ENCODE measurements at regions not wholly inside any gene's neighbourhood (a gene's known extent, or its start where the extent isn't known, plus 50 kb on each side); places are given as distances from the start of the nearest gene placed in this dataset.

GRCh38 chrX:40452031-40452430 is 128.7 kb upstream of the ATP6AP2 start:
- DNase-seq (ENCODE audit: low read depth in 2 of 2): no peak

DNA sequence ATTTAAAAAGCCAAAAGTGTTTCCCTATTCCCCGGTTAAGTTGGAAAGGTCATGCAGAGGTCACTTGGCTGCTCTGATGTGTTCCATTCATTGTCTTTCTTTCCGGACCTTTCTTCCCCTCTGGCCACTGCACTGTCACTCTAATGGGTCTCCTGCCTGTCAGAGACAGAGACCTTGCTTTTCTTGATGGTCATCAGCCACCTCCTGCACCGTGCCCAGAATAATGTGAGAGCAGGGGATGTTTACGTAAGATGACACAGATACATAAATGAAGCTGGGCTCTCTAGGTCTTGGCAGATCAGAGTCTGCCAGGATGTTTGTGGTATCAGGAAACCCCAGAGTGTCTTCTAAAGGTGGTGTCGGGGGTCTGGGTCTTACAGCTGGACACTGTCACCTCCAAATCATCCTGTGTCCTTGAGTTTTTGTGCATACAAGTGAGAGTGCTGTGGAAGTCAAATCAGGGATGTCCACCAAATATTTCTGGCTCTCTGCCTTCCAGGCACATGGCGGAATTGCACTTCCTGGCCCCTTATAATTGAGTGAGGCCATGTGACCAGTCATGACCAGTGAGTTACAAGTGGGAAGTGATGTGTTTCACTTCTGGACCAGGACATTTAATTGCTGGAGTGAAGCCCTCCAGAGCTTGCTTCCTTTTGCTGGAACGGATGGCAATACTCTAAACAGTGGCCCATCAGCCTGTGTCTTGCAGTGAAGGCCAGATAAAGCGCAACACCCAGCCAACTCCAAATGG is 130.6 kb upstream of the ATP6AP2 start:
- DNase-seq (ENCODE audit: low read depth in 2 of 2): no peak

GRCh38 chrX:40449396-40449795 is 131.4 kb upstream of the ATP6AP2 start:
- DNase-seq (ENCODE audit: low read depth in 2 of 2): no peak

DNA sequence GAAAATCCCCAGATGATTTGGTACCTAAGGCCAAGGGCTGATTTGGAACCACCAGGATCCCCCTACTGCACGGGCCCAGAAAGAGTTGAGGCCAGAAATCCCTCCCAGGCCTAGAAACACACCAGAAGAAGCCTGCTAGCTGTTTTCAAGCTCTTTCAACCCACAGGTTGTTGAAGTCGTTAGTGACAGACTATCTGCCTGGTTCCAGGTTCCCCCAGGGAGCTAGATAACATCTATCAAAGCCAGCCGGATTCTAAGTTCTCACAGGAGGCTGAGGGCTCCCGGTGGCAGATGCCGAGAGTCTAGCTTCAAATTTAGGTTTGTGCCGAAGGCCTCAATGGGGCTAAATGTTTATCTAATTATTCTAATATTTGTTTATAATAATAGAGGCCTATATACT is 132.0 kb upstream of the ATP6AP2 start:
- DNase-seq (ENCODE audit: low read depth in 2 of 2): no peak

- no peak for DNase-seq (ENCODE audit: low read depth in 2 of 2)
These were observed 133.8 kb upstream of the ATP6AP2 start for GRCh38 chrX:40446921-40447320.

DNA sequence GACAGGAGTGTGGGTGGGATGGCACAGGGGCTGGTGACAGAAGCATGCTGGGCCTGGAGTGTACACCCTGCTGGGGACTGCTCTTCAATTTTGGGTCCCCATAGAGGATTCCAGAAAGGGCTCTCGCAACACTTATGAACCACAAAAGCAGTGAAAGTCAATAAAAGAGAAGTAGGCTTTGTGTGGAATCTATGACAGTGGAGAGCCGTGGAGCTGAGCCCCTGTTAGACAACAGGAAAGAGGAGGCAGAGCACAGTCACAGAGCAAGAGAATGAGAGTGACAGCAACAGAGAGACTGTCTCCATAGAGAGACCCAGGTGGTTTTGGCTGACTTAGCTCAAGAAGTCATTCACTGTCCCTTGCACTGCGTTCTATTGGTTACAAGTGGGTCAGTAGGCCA is 135.1 kb upstream of the ATP6AP2 start:
- no peak for DNase-seq (ENCODE audit: low read depth in 2 of 2)

- no peak for DNase-seq (ENCODE audit: low read depth in 2 of 2)
These were observed 135.8 kb upstream of the ATP6AP2 start for GRCh38 chrX:40444798-40445496.

DNA sequence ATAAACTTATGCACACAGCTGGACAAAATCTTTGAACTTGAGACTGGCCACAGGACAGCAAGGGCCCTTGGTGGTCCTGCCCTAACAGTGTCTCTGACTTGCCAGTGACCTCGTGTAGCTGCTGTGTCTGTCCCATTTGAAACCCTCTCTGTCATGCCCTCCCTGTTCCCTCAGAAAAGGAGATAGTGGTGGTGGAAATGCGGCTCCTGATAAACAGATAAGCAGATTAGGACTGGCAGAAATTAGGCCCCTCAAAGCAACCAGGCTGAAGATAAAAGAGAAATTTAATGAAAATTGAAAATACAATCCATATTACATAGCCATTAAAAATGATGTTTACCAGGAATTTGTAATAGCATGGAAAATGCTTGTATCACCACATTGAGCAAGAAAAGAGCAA is 136.6 kb upstream of the ATP6AP2 start:
- DNase-seq (ENCODE audit: low read depth in 2 of 2): no peak

DNA sequence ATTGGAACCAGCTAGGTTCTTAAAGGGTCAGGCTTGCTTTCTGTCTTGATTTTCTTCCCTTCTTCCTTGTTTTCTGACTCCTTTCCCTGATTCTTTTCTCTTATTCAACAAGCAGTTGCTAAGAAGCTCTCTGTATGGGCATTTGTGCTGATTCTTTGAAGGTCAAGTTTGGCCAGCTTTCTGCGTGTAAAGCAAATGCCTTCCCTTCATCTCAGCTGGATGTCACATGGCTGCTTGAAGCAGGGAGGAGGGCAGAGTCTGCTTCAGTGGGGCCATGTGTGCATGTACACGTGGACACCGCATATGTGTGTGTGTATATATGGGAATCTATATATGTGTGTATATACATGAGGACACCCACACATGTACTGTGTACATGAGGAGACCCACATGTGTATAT is 139.9 kb upstream of the ATP6AP2 start:
- no peak for DNase-seq (ENCODE audit: low read depth in 2 of 2)

GRCh38 chrX:40439625-40440532 is 140.9 kb upstream of the ATP6AP2 start:
- no peak for DNase-seq (ENCODE audit: low read depth in 2 of 2)

DNA sequence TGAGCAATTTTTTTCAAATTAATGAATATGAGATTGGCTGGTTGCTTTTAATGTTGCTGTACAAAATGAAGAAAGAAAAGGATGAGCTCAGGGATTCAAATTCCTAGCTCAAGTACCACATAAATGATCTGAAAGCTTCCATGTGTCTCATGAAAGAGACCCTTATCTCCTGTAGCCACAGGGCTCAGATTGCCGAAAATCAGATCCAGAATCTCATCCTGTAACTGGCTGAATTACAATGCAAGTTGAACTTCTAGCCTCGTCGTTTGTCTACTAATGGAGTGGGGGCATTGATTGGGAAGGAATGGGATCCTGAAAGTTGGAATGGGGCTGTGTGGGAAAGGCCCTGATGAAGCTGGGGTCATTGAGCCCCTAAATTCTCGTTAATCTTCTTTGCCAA is 143.4 kb upstream of the ATP6AP2 start:
- no peak for DNase-seq (ENCODE audit: low read depth in 2 of 2)

DNA sequence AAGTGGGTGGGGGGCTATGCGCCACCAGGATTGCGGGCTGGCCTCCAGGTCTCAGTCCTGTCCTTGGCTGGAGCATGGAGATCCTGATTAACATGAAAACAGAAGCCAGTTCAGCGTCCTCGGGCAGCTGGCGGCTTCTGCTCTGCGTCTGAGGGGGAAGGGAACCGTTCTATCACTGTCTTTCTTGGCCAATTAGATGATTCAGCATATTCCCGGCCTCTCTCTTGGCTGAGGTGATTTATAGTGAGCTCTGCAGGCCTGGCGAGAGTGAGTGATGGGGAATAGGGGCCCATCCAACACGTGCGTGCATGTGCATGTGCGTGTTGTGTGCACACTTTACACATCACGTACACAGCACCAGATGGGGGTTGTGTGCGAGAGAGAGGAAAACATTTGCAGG is 145.8 kb upstream of the ATP6AP2 start:
- no peak for DNase-seq (ENCODE audit: low read depth in 2 of 2)

DNA sequence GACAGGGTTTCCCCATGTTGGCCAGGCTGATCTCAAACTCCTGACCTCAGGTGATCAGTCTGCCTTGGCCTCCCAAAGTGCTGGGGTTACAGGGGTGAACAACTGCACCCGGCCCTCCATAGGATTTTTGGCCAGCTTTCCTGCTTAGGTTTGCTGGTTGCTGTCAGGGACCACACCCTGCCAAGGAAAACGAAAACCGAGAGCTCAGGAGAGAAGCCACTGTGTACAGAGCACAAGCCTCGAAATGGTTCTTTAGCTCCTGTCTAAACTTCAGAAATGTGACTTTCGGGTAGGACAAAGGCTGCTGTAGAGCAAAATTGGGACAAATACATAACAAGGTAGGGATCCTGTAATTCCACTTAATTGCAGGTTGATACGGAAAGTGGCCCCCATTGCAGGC is 146.3 kb upstream of the ATP6AP2 start:
- DNase-seq (ENCODE audit: low read depth in 2 of 2): no peak

DNA sequence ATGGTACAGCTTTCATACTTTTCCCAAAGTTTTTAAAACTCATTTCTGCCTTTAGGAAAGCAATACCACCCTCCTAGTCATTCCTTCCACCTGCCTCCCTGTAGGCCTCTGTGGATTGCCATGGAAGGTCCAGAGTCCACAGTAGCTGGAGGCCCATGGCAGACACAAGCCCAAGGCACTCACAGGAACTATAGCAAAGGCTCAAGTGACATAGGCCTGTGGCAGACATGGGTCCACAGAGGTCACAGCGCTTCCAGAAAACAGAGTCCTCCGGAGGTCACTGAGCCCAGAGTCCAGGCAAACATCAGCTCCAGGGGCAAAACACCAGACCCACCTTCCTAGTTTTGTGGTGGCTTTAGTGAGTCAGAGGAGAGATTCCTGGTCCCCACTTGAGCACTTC is 147.6 kb upstream of the ATP6AP2 start:
- no peak for DNase-seq (ENCODE audit: low read depth in 2 of 2)

GRCh38 chrX:40424259-40424658 is 156.5 kb upstream of the ATP6AP2 start:
- no peak for DNase-seq (ENCODE audit: low read depth in 2 of 2)

DNA sequence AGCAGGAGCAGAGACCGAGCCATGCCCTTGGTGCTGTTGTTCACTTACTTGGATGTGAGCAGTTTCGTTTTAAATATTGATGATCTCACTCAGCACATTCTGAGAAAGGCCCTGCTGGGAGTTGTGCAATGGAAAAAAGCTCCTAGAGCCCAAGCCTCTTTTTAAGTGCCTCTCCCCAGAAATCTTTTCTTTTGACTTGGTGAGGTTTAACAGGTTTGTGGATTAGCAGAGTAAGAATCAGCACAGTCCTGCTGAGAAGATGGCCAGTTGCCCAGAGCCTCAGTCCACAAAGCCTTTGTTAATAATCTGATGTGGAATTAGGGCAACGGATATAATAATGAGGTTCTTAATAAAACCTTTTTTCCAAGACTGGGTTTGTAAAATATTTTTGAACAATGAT is 157.5 kb upstream of the ATP6AP2 start:
- no peak for DNase-seq (ENCODE audit: low read depth in 2 of 2)

DNA sequence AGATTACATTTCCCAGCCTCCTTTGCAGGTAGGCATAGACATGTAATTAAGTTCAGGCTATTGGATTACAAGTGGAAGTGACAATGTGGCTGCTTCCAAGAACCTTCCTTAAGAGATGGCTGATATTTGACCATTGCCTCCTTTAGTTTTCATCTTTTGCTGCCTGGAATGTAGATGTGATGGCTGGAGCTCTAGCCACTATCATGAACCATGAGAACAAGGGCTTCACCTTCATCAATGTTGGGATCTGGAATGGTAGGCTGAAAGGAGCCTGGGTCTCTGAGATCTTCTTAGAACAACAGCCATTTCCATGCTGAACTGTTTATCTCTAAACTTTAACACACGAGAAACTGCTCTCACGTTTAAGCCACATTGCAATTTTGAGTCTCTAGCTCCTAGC is 158.7 kb upstream of the ATP6AP2 start:
- no peak for DNase-seq (ENCODE audit: low read depth in 2 of 2)

DNA sequence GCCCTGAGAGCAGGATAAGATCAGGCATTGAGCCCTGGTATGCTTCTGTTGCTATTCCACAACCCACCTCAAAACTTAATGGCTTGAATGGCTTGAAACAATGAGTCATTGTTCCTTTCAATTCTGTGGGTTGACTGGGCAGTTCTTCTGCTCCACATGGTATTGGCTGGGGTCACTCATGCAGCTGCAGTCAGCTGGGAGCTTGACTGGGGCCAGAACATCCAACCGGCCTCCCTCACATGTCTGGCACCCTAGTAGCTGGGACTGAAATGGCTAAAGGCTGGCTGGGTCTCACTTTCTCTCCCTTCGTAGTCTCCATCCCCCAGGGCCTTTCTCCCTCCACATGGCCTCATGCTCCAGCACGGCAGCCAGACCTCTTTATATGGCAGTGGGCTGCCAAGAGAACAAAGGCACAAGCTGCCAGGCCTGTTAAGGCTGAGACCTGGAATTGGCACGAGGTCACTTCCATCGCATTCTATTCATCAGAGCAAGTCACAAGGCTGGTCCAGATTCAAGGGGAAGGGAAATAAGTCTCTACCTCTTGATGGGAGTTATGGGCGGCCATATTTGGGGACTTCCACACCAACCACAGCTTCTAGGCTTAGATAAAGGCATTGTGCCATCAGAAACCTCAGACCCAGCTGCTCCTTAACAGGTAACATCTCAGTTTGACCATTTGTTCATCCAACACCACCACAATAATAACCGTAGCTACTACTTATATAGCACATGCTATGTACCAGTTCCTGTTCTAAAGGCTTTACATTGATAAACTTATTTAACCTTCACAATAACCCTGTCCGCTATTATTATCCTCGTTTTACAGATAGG is 159.7 kb upstream of the ATP6AP2 start:
- no peak for DNase-seq (ENCODE audit: low read depth in 2 of 2)

- DNase-seq (ENCODE audit: low read depth in 2 of 2): no peak
These were observed 162.0 kb upstream of the ATP6AP2 start for GRCh38 chrX:40418813-40419195.

- no peak for DNase-seq (ENCODE audit: low read depth in 2 of 2)
These were observed 162.5 kb upstream of the ATP6AP2 start for GRCh38 chrX:40418146-40418812.

DNA sequence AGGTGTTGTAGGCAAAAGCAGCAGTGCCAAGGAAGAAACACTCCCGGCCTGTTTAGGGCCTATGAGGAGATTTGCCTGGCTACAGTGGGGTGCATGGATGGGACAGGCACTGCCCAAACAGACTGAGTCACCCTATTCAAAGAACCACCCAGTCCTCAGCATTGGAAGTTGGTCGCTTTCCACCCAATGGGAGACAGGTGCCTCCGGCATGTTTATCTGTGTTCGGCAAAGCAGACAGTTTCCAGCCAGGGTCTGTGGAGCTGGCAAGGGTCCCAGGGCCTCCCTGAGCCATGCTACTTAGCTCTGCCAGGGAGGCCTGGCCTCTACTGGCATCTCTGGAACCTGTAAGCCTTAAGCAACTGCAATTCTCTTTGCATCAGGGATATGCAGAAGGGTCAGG is 165.1 kb upstream of the ATP6AP2 start:
- no peak for DNase-seq (ENCODE audit: low read depth in 2 of 2)

All from stimulated activated CD4-positive, alpha-beta T cell treated with anti-CD3 and anti-CD28 coated beads, Interleukin-1b, Interleukin-23, amount 100 ng/mL, for 4 hours (primary cell).